ENCODE measurements at regions not wholly inside any gene's neighbourhood (a gene's known extent, or its start where the extent isn't known, plus 50 kb on each side); places are given as distances from the start of the nearest gene placed in this dataset.
"Not testable (repeated sequence)": the region's sequence is repeated elsewhere in the genome, so short reads cannot be mapped to it uniquely, and the experiment has no call there.

DNA sequence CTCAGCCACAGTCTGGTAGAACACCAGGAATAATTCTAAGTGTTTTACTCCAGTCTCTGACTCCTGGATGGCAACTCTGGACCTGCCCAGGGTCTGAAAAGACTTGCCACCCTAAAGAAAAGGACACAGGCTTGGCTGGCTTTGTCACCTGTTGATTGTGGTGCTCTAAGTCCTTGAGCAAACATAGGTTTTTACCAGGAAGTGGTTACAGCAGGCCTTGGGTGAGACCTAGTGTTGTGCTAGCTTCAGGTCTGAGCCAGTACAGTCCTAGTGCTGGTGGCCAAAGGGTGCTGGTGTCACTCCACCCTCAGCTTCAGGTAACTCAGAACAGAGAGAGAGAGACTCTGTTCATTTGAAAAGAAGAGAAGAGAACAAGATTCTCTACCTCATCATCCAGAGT lies 1239.4 kb upstream of the CRIM1 start:
- no peak overlapping the region for H3K27ac ChIP-seq (ENCODE audit: low read depth, low read length, severe bottlenecking)
- no peaks in the 10 kb centered on the region for H3K4me1 ChIP-seq (ENCODE audit: control insufficient read depth, insufficient read depth, low read length, poor library complexity, severe bottlenecking)
- H3K36me3 ChIP-seq (ENCODE audit: control insufficient read depth, insufficient read depth, low read length) = no peaks in the 10 kb centered on the region
- H3K4me3 ChIP-seq (ENCODE audit: extremely low read depth, insufficient read depth, low read length, poor library complexity, severe bottlenecking) = no peak overlapping the region
- H3K9me3 ChIP-seq (ENCODE audit: control insufficient read depth, low read length) = no peaks in the 10 kb centered on the region

- Histone ChIP-seq H3K36me3 (ENCODE audit: control insufficient read depth, insufficient read depth, low read length) (no peaks in the 10 kb centered on the region), H3K27ac (ENCODE audit: low read depth, low read length, severe bottlenecking) (no peak overlapping the region), H3K4me3 (ENCODE audit: extremely low read depth, insufficient read depth, low read length, poor library complexity, severe bottlenecking) (no peak overlapping the region), H3K4me1 (ENCODE audit: control insufficient read depth, insufficient read depth, low read length, poor library complexity, severe bottlenecking) (no peaks in the 10 kb centered on the region), H3K9me3 (ENCODE audit: control insufficient read depth, low read length) (no peaks in the 10 kb centered on the region)
- WGBS, 2 experiments (ENCODE audit: insufficient coverage in 2 of 2) = 50 to 69% methylated on average over 1 to 2 of the region's 2 CpGs
Measured at GRCh38 chr2:35114765-35115164, 1240.8 kb upstream of the CRIM1 start.

- WGBS, 2 experiments (ENCODE audit: insufficient coverage in 2 of 2) = no CpG with 5 or more reads among the region's 10 CpGs
- not testable (repeated sequence) for H3K27ac ChIP-seq (ENCODE audit: low read depth, low read length, severe bottlenecking); H3K4me3 ChIP-seq (ENCODE audit: extremely low read depth, insufficient read depth, low read length, poor library complexity, severe bottlenecking)
Measured at GRCh38 chr2:35112367-35112766, 1243.2 kb upstream of the CRIM1 start.

GRCh38 chr2:35104309-35104708 lies 1251.3 kb upstream of the CRIM1 start:
- Histone ChIP-seq H3K9me3 (ENCODE audit: control insufficient read depth, low read length) (no peaks in the 10 kb centered on the region), H3K4me1 (ENCODE audit: control insufficient read depth, insufficient read depth, low read length, poor library complexity, severe bottlenecking) (no peaks in the 10 kb centered on the region), H3K4me3 (ENCODE audit: extremely low read depth, insufficient read depth, low read length, poor library complexity, severe bottlenecking) (no peak overlapping the region), H3K27ac (ENCODE audit: low read depth, low read length, severe bottlenecking) (no peak overlapping the region), H3K36me3 (ENCODE audit: control insufficient read depth, insufficient read depth, low read length) (no peaks in the 10 kb centered on the region)
- no CpG with 5 or more reads among the region's 1 CpG for WGBS, 2 experiments (ENCODE audit: insufficient coverage in 2 of 2)

More at GRCh38 chr2:35112367-35112766, 1243.2 kb upstream of the CRIM1 start:
- H3K4me1 ChIP-seq (ENCODE audit: control insufficient read depth, insufficient read depth, low read length, poor library complexity, severe bottlenecking); H3K9me3 ChIP-seq (ENCODE audit: control insufficient read depth, low read length); H3K36me3 ChIP-seq (ENCODE audit: control insufficient read depth, insufficient read depth, low read length): not testable (repeated sequence)

GRCh38 chr2:35099342-35099741 lies 1256.2 kb upstream of the CRIM1 start:
- Histone ChIP-seq H3K36me3 (ENCODE audit: control insufficient read depth, insufficient read depth, low read length) (no peaks in the 10 kb centered on the region), H3K9me3 (ENCODE audit: control insufficient read depth, low read length) (no peaks in the 10 kb centered on the region), H3K4me3 (ENCODE audit: extremely low read depth, insufficient read depth, low read length, poor library complexity, severe bottlenecking) (no peak overlapping the region), H3K4me1 (ENCODE audit: control insufficient read depth, insufficient read depth, low read length, poor library complexity, severe bottlenecking) (no peaks in the 10 kb centered on the region), H3K27ac (ENCODE audit: low read depth, low read length, severe bottlenecking) (no peak overlapping the region)
- WGBS, 2 experiments (ENCODE audit: insufficient coverage in 2 of 2) = 50% methylated on average over 1 of the region's 2 CpGs; no CpG with 5 or more reads in 1 of the 2 experiments

GRCh38 chr2:35082072-35082471 lies 1273.5 kb upstream of the CRIM1 start:
- Histone ChIP-seq H3K27ac (ENCODE audit: low read depth, low read length, severe bottlenecking) (no peak overlapping the region), H3K4me3 (ENCODE audit: extremely low read depth, insufficient read depth, low read length, poor library complexity, severe bottlenecking) (no peak overlapping the region), H3K4me1 (ENCODE audit: control insufficient read depth, insufficient read depth, low read length, poor library complexity, severe bottlenecking) (no peaks in the 10 kb centered on the region), H3K36me3 (ENCODE audit: control insufficient read depth, insufficient read depth, low read length) (no peaks in the 10 kb centered on the region), H3K9me3 (ENCODE audit: control insufficient read depth, low read length) (no peaks in the 10 kb centered on the region)
- 80 to 93% methylated on average over 1 to 2 of the region's 4 CpGs for WGBS, 2 experiments (ENCODE audit: insufficient coverage in 2 of 2)

- no peaks in the 10 kb centered on the region for H3K4me1 ChIP-seq (ENCODE audit: control insufficient read depth, insufficient read depth, low read length, poor library complexity, severe bottlenecking)
- WGBS, 2 experiments (ENCODE audit: insufficient coverage in 2 of 2) = 100% methylated on average over 1 of the region's 1 CpG; no CpG with 5 or more reads in 1 of the 2 experiments
Measured at GRCh38 chr2:35081622-35082015, 1274.0 kb upstream of the CRIM1 start.

GRCh38 chr2:35081001-35081621 lies 1274.5 kb upstream of the CRIM1 start:
- no peaks in the 10 kb centered on the region for H3K9me3 ChIP-seq (ENCODE audit: control insufficient read depth, low read length)
- H3K4me3 ChIP-seq (ENCODE audit: extremely low read depth, insufficient read depth, low read length, poor library complexity, severe bottlenecking) = no peak overlapping the region
- H3K4me1 ChIP-seq (ENCODE audit: control insufficient read depth, insufficient read depth, low read length, poor library complexity, severe bottlenecking) = no peaks in the 10 kb centered on the region
- H3K27ac ChIP-seq (ENCODE audit: low read depth, low read length, severe bottlenecking) = no peak overlapping the region
- WGBS, 2 experiments (ENCODE audit: insufficient coverage in 2 of 2) = no CpG with 5 or more reads among the region's 1 CpG
- no peaks in the 10 kb centered on the region for H3K36me3 ChIP-seq (ENCODE audit: control insufficient read depth, insufficient read depth, low read length)

More at GRCh38 chr2:35081622-35082015, 1274.0 kb upstream of the CRIM1 start:
- H3K4me3 ChIP-seq (ENCODE audit: extremely low read depth, insufficient read depth, low read length, poor library complexity, severe bottlenecking) = no peak overlapping the region
- no peak overlapping the region for H3K27ac ChIP-seq (ENCODE audit: low read depth, low read length, severe bottlenecking)
- H3K9me3 ChIP-seq (ENCODE audit: control insufficient read depth, low read length) = no peaks in the 10 kb centered on the region
- H3K36me3 ChIP-seq (ENCODE audit: control insufficient read depth, insufficient read depth, low read length) = no peaks in the 10 kb centered on the region

- Histone ChIP-seq H3K4me1 (ENCODE audit: control insufficient read depth, insufficient read depth, low read length, poor library complexity, severe bottlenecking) (no peaks in the 10 kb centered on the region), H3K9me3 (ENCODE audit: control insufficient read depth, low read length) (no peaks in the 10 kb centered on the region), H3K36me3 (ENCODE audit: control insufficient read depth, insufficient read depth, low read length) (no peaks in the 10 kb centered on the region), H3K4me3 (ENCODE audit: extremely low read depth, insufficient read depth, low read length, poor library complexity, severe bottlenecking) (no peak overlapping the region), H3K27ac (ENCODE audit: low read depth, low read length, severe bottlenecking) (no peak overlapping the region)
- WGBS, 2 experiments (ENCODE audit: insufficient coverage in 2 of 2) = 68 to 73% methylated on average over 1 to 4 of the region's 5 CpGs
Measured at GRCh38 chr2:35080231-35080910, 1275.2 kb upstream of the CRIM1 start.

DNA sequence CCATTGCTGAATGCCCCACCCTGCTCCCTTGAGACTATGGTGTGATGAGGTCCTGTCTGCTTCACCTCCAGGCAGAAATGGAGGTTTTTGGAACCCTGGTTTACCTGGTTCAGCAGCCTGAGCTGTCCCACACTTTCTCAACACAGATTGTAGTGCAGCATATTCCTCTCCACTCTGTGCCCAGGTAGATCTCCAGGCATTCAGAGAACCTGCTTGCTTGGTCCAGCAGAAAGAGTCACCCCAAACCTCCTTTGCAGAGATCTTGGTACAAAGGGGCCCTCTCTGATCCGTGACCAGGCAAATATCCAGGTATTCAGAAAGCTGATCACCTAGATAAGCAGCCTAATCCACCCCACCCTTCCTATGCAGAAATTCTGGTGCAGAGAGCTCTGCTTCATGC lies 1288.2 kb upstream of the CRIM1 start:
- Histone ChIP-seq H3K27ac (ENCODE audit: low read depth, low read length, severe bottlenecking) (no peak overlapping the region), H3K4me3 (ENCODE audit: extremely low read depth, insufficient read depth, low read length, poor library complexity, severe bottlenecking) (no peak overlapping the region), H3K9me3 (ENCODE audit: control insufficient read depth, low read length) (no peaks in the 10 kb centered on the region), H3K4me1 (ENCODE audit: control insufficient read depth, insufficient read depth, low read length, poor library complexity, severe bottlenecking) (no peaks in the 10 kb centered on the region), H3K36me3 (ENCODE audit: control insufficient read depth, insufficient read depth, low read length) (no peaks in the 10 kb centered on the region)
- WGBS, 2 experiments (ENCODE audit: insufficient coverage in 2 of 2) = 80% methylated on average over 1 of the region's 1 CpG; no CpG with 5 or more reads in 1 of the 2 experiments

DNA sequence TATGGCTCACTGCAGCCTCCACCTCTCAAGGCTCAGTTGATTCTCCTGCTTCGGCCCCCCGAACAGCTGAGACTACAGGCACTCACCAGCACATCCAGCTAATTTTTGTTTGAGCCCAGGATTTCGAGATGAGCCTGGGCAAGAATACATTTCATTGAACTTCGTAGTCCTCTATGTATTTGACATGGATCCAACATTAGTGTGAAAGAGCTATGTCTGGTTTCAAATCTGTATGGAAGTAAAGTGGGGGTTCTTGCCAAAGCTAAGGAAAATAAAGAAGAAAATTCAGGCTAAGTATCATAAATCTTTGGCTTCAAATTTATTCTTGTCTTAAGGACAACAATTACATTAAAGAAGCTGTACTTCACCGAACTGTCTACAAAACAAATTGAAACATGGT lies 1291.7 kb upstream of the CRIM1 start:
- Histone ChIP-seq H3K4me3 (ENCODE audit: extremely low read depth, insufficient read depth, low read length, poor library complexity, severe bottlenecking) (no peak overlapping the region), H3K36me3 (ENCODE audit: control insufficient read depth, insufficient read depth, low read length) (no peaks in the 10 kb centered on the region), H3K4me1 (ENCODE audit: control insufficient read depth, insufficient read depth, low read length, poor library complexity, severe bottlenecking) (no peaks in the 10 kb centered on the region), H3K27ac (ENCODE audit: low read depth, low read length, severe bottlenecking) (no peak overlapping the region), H3K9me3 (ENCODE audit: control insufficient read depth, low read length) (no peaks in the 10 kb centered on the region)
- 82 to 90% methylated on average over 2 to 3 of the region's 5 CpGs for WGBS, 2 experiments (ENCODE audit: insufficient coverage in 2 of 2)
